Colonic mucosa (tissue), 4 donors: ENCODE measurements at regions not wholly inside any gene's neighbourhood (a gene's known extent, or its start where the extent isn't known, plus 50 kb on each side); places are given as distances from the start of the nearest gene placed in this dataset.

Experiments used
- DNase-seq: peaks from one replicate; pipeline ENCODE4 v3.0.0-alpha.2; 2020
- H3K27ac ChIP-seq: fragments of 200-600 bp; one replicate; pipeline ENCODE4 v1.8.0; 2021
- H3K27me3 ChIP-seq: fragments of 200-600 bp; one replicate; pipeline ENCODE4 v1.8.0; 2021
- H3K36me3 ChIP-seq: fragments of 200-600 bp; one replicate; pipeline ENCODE4 v1.8.0; 2021
- H3K4me1 ChIP-seq: fragments of 200-600 bp; one replicate; pipeline ENCODE4 v1.8.0; 2021; ENCODE audit warnings: mild to moderate bottlenecking
- H3K4me3 ChIP-seq: fragments of 200-600 bp; one replicate; pipeline ENCODE4 v1.8.0; 2021
- H3K9ac ChIP-seq, 2 donors: one replicate each; pipeline ENCODE4 v1.7.0; 2013; ENCODE audit warnings: control low read depth in 2 of 2, low read depth in 2 of 2, low read length in 2 of 2
- H3K9me3 ChIP-seq: fragments of 200-600 bp; one replicate; pipeline ENCODE4 v1.8.0; 2021
- intact Hi-C: fragments of 100-400 bp; cut with DNase I; formaldehyde crosslinking; loops from one replicate; pipeline ENCODE4 v1.14.1; 2022
- TF ChIP-seq, protein P1 (sequence below): fragments of 200-600 bp; IDR thresholded peaks from one replicate; pipeline ENCODE4 v1.8.0; 2022; ENCODE audit warnings: antibody characterized with exemption, mild to moderate bottlenecking
- donor health status: healthy.
- donor health status: DM: no; HTN: no; CAD: no.
- donor health status: DM: no; HTN: no; CAD: no.

DNA sequence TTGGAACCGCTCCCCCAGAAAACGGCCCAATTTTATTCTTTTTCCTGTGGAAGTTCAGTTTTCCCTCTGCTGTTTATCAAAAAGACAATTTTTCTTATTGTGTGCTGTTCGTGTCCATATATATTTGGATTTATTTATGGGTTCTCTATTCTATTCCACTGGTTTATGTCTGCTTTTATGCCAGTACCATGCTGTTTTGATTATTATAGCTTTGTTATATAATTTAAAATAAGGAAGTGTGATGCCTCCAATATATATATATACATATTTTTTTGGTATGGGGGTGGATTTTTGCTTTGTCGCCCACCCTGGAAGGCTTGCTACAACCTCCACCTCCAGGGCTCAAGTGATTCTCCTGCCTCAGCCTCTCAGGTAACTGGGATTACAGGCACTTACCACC, 103.3 kb downstream of the TFAP2B start:
- no peak overlapping the region for H3K4me3 ChIP-seq
- intact Hi-C loops, result no loop called here
- TF ChIP-seq, protein P1, sequence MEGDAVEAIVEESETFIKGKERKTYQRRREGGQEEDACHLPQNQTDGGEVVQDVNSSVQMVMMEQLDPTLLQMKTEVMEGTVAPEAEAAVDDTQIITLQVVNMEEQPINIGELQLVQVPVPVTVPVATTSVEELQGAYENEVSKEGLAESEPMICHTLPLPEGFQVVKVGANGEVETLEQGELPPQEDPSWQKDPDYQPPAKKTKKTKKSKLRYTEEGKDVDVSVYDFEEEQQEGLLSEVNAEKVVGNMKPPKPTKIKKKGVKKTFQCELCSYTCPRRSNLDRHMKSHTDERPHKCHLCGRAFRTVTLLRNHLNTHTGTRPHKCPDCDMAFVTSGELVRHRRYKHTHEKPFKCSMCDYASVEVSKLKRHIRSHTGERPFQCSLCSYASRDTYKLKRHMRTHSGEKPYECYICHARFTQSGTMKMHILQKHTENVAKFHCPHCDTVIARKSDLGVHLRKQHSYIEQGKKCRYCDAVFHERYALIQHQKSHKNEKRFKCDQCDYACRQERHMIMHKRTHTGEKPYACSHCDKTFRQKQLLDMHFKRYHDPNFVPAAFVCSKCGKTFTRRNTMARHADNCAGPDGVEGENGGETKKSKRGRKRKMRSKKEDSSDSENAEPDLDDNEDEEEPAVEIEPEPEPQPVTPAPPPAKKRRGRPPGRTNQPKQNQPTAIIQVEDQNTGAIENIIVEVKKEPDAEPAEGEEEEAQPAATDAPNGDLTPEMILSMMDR, result no peak
- no peaks in the 10 kb centered on the region for H3K9me3 ChIP-seq
- DNase-seq, result no peak
- no peaks in the 10 kb centered on the region for H3K4me1 ChIP-seq
- H3K9ac ChIP-seq, result no peak overlapping the region
- no peaks in the 10 kb centered on the region for H3K27me3 ChIP-seq
- H3K27ac ChIP-seq, result no peak overlapping the region
- H3K36me3 ChIP-seq, result no peaks in the 10 kb centered on the region

DNA sequence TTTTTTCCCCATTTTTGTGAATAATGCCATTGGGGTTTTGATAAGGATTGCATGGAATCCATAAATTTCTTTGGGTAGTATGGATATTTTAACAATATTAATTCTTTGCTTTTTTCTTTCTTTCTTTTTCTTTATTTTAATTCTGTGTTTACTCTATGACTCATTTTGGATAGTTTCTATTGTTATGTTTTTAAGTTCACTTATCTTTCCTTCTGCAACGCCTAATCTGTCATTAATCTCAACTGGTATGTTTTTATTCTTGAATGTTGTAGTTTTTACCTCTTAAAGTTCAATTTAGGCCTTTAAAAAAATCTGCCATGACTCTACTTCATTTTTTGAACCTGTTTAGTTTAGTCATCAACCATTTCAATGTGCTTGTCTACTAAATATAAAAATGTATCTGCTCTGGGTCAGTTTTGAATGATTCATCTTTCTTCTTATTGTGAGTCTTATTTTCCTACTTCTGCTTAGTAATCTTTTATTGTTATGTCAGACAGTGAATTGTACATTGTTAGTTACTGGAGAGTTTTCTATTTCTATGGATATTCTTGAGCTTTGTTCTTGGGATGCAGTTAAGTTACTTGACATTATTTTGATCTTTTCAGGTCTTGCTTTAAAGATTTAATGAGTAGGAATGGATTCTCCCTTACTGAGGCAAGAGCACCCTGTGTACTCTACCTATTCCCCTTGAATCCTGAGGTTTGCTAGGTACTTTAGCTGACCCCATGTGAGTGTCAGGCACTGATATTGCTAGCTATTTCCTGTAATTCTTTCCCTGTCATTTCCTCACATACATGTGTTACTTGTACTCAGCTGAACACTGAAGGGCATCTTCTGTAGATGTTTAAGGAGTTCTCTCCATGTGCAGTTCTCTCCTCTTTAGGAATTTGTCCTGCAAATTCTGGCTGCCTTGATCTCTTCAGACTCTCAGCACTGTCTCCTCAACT, 104.2 kb downstream of the TFAP2B start:
- intact Hi-C loops, result no loop called here
- H3K27me3 ChIP-seq, result no peaks in the 10 kb centered on the region
- TF ChIP-seq, protein P1, result no peak
- DNase-seq, result no peak
- H3K36me3 ChIP-seq, result no peaks in the 10 kb centered on the region
- no peak overlapping the region for H3K27ac ChIP-seq
- no peaks in the 10 kb centered on the region for H3K4me1 ChIP-seq
- H3K9me3 ChIP-seq, result no peaks in the 10 kb centered on the region
- no peak overlapping the region for H3K4me3 ChIP-seq
- no peak overlapping the region for H3K9ac ChIP-seq

DNA sequence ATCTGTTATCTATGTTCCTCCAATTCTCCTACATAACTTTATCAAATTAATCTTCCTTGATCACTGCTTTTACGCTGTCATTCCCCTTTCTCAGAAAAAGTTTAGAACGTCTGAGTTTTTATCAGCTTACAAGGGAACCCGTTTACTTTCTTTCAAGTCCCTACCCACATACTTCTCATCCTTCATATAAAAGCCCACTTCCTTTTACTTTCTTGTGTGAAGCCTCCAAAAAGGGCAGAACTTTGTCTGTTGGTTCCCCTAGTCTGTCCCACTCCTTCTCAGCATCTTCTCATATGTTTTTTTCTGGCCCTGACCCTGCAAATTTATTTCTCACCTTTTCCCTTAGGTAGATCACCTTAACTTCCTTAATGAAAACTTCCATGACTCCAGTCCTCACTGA, 106.1 kb downstream of the TFAP2B start:
- H3K27me3 ChIP-seq, result no peaks in the 10 kb centered on the region
- no peak overlapping the region for H3K4me3 ChIP-seq
- H3K9ac ChIP-seq, result no peak overlapping the region
- no peaks in the 10 kb centered on the region for H3K9me3 ChIP-seq
- H3K36me3 ChIP-seq, result no peaks in the 10 kb centered on the region
- TF ChIP-seq, protein P1, result no peak
- H3K27ac ChIP-seq, result no peak overlapping the region
- no peak for DNase-seq
- no peaks in the 10 kb centered on the region for H3K4me1 ChIP-seq
- intact Hi-C loops, result no loop called here

DNA sequence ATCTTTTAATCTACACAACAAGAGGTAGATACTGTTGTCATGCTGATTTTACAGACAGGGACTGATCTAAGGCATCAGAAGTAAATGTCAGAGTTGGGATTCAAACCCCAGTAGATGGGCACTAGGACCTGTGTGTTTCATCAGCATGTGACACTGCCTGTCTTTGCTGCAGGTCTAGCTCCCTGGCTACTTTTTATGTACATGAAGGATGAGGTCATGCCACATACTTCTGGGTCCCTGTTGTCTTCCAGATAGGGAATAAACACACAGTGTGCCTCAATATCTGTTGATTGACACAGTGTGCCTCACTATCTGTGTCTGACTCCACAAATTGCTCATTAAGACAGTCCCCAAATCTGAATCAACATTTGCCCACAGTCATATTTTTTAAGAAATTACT, 106.9 kb downstream of the TFAP2B start:
- TF ChIP-seq, protein P1, result no peak
- H3K4me1 ChIP-seq, result no peaks in the 10 kb centered on the region

DNA sequence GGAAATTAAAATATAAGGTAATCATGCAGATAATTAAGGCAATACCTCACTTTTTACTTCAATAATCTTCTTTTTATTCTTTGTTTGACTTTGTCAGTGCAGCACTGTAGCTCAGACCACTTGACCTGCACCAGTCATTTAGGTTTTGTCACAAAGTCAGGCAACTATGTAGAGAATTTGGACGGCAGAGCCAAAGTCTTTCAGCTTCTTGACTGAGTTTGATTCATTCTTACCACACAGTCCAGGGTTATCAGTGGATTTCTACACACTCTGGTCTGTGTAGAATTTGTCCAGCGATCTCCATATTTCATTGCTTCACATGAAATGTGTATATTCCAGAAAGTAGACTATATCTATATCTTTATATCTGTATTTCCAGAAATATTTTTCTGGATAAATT, 107.3 kb downstream of the TFAP2B start:
- Histone ChIP-seq H3K4me3 (no peak overlapping the region), H3K27me3 (no peaks in the 10 kb centered on the region), H3K4me1 (no peaks in the 10 kb centered on the region), H3K9me3 (no peaks in the 10 kb centered on the region), H3K9ac (no peak overlapping the region), H3K27ac (no peak overlapping the region), H3K36me3 (no peaks in the 10 kb centered on the region)
- intact Hi-C loops, result no loop called here
- DNase-seq, result no peak
- TF ChIP-seq, protein P1, result no peak

More for the DNA sequence above, 106.9 kb downstream of the TFAP2B start:
- Histone ChIP-seq H3K9me3 (no peaks in the 10 kb centered on the region), H3K27me3 (no peaks in the 10 kb centered on the region), H3K9ac (no peak overlapping the region), H3K4me3 (no peak overlapping the region), H3K27ac (no peak overlapping the region), H3K36me3 (no peaks in the 10 kb centered on the region)
- no peak for DNase-seq
- intact Hi-C loops, result no loop called here
